ENCODE measurements at regions not wholly inside any gene's neighbourhood (a gene's known extent, or its start where the extent isn't known, plus 50 kb on each side); places are given as distances from the start of the nearest gene placed in this dataset.

DNA sequence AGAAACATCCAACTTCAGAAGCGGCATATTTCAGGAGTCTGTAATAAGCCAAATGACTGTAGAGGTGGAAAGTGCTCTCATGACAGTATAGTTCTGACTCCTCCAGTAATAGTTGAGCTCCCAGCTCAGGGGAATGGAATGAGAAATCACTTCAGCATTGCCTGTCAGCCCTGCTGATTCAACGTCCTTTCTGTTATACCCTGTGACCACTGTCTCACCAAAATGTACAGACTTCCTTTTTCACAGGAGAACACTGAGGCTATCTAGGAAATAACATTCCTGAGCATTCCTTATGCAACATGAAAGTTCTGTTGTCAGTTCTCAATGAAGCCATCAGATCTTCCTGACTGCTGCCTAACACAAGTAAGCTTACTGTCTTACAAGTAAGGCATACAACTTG lies 284.5 kb upstream of the MME start:
- DNase-seq = no peak
- Mint-ChIP-seq H3K36me3 (no peaks in the 10 kb centered on the region), H3K27ac (no peak overlapping the region)

DNA sequence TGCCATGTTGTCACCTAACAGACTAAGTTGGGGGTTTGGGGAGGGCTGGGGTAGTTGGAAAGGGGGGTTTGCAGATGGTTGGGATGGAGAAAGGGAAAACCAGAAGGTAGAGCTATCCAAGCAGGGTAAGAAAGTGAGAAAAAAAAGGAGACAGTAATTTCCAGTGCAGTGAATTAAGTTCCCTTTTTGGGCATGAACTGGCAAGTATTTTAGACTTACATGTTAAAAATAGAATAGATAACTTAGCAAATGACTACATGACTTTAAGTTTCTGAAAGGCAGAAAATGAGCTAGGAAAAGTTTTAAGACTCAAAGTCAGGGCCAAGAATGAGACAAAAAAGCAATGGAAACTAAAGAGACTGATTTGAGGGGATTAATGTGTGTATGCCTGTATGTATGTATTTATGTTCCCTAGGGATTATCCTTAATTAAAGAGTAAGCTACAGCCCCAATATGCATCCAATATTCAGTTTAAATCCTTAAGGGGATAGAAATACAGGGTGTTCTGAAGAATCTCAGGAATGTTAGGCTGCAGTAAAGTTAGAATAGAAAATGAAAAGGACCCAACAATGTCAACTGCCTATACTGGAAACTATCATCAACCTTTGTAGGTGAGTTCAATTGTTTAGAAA lies 285.2 kb upstream of the MME start:
- no peaks in the 10 kb centered on the region for H3K36me3 Mint-ChIP-seq
- ChIA-PET CTCF (no interaction called here), POLR2A (no interaction called here)
- H3K4me1 Mint-ChIP-seq = no peaks in the 10 kb centered on the region
- Histone ChIP-seq H3K4me1 (ENCODE audit: control insufficient read depth in 2 of 2, insufficient read depth in 2 of 2, low read length in 2 of 2) (no peaks in the 10 kb centered on the region), H3K4me3 (ENCODE audit: low read length) (no peak overlapping the region), H3K9me3 (ENCODE audit: control insufficient read depth in 2 of 3, low read length in 3 of 3) (no peaks in the 10 kb centered on the region), H3K27me3 (ENCODE audit: control insufficient read depth in 2 of 2, insufficient read depth in 2 of 2, low read length in 2 of 2) (no peaks in the 10 kb centered on the region), H3K36me3 (ENCODE audit: control insufficient read depth in 2 of 3, insufficient read depth in 3 of 3, low read length in 3 of 3) (no peaks in the 10 kb centered on the region), H3K27ac (ENCODE audit: low read depth, low read length) (no peak overlapping the region)
- ATAC-seq (no peak), DNase-seq (no peak)
- H3K4me3 Mint-ChIP-seq = no peak overlapping the region
- H3K27ac Mint-ChIP-seq = no peak overlapping the region
- H3K9me3 Mint-ChIP-seq = no peaks in the 10 kb centered on the region
- no peaks in the 10 kb centered on the region for H3K27me3 Mint-ChIP-seq
- intact Hi-C loops (cut with micrococcal nuclease) = no loop called here

More for the DNA sequence above, 284.5 kb upstream of the MME start:
- Mint-ChIP-seq H3K9me3 (no peaks in the 10 kb centered on the region), H3K4me1 (no peaks in the 10 kb centered on the region), H3K4me3 (no peak overlapping the region), H3K27me3 (no peaks in the 10 kb centered on the region)
- intact Hi-C loops (cut with micrococcal nuclease) = no loop called here
- CTCF ChIA-PET = no interaction called here
- no peaks in the 10 kb centered on the region for H3K36me3 ChIP-seq (ENCODE audit: control insufficient read depth in 2 of 3, insufficient read depth in 3 of 3, low read length in 3 of 3)
- no peaks in the 10 kb centered on the region for H3K9me3 ChIP-seq (ENCODE audit: control insufficient read depth in 2 of 3, low read length in 3 of 3)
- peak; percentile 66 for ATAC-seq
- H3K4me1 ChIP-seq (ENCODE audit: control insufficient read depth in 2 of 2, insufficient read depth in 2 of 2, low read length in 2 of 2) = no peaks in the 10 kb centered on the region
- POLR2A ChIA-PET = no interaction called here
- no peak overlapping the region for H3K4me3 ChIP-seq (ENCODE audit: low read length)
- H3K27ac ChIP-seq (ENCODE audit: low read depth, low read length) = no peak overlapping the region
- no peaks in the 10 kb centered on the region for H3K27me3 ChIP-seq (ENCODE audit: control insufficient read depth in 2 of 2, insufficient read depth in 2 of 2, low read length in 2 of 2)

- intact Hi-C loops (cut with micrococcal nuclease) = no loop called here
- no peak overlapping the region for H3K4me3 ChIP-seq (ENCODE audit: low read length)
- no peaks in the 10 kb centered on the region for H3K27me3 Mint-ChIP-seq
- H3K27me3 ChIP-seq (ENCODE audit: control insufficient read depth in 2 of 2, insufficient read depth in 2 of 2, low read length in 2 of 2) = no peaks in the 10 kb centered on the region
- no peaks in the 10 kb centered on the region for H3K4me1 Mint-ChIP-seq
- no peaks in the 10 kb centered on the region for H3K36me3 Mint-ChIP-seq
- H3K4me1 ChIP-seq (ENCODE audit: control insufficient read depth in 2 of 2, insufficient read depth in 2 of 2, low read length in 2 of 2) = no peaks in the 10 kb centered on the region
- POLR2A ChIA-PET = no interaction called here
- H3K9me3 Mint-ChIP-seq = no peaks in the 10 kb centered on the region
- H3K9me3 ChIP-seq (ENCODE audit: control insufficient read depth in 2 of 3, low read length in 3 of 3) = no peaks in the 10 kb centered on the region
- CTCF ChIA-PET = no interaction called here
- no peak overlapping the region for H3K27ac ChIP-seq (ENCODE audit: low read depth, low read length)
- no peak overlapping the region for H3K4me3 Mint-ChIP-seq
- ATAC-seq = no peak
- no peak for DNase-seq
- no peaks in the 10 kb centered on the region for H3K36me3 ChIP-seq (ENCODE audit: control insufficient read depth in 2 of 3, insufficient read depth in 3 of 3, low read length in 3 of 3)
- H3K27ac Mint-ChIP-seq = no peak overlapping the region
These were observed 285.7 kb upstream of the MME start for GRCh38 chr3:154794391-154794790.

DNA sequence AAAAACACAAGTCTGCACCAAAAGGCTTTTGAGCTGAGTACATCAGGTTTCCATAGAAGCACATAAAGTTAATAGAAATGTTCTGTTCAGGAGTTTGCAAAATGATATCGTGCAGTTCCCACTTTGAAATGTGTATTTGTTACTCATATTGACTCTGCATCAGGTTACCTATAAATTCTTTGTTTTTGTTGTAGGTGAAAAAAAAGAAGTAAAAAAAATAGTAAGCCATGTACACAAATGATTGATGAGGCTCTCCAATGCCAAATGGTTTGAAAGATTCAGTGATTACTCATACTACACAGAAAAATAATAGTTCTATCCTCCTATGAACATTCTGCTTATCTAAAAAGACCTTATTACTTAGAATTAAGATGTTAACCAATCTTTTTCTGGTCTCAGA lies 287.3 kb upstream of the MME start:
- Mint-ChIP-seq H3K27me3 (no peaks in the 10 kb centered on the region), H3K4me3 (no peak overlapping the region), H3K4me1 (no peaks in the 10 kb centered on the region), H3K36me3 (no peaks in the 10 kb centered on the region), H3K27ac (no peak overlapping the region), H3K9me3 (peaks cover 0 to 1% (median 0%) of the 10 kb centered on the region in 11 donors)
- POLR2A ChIA-PET = no interaction called here
- Histone ChIP-seq H3K9me3 (ENCODE audit: control insufficient read depth in 2 of 3, low read length in 3 of 3) (no peaks in the 10 kb centered on the region), H3K27me3 (ENCODE audit: control insufficient read depth in 2 of 2, insufficient read depth in 2 of 2, low read length in 2 of 2) (no peaks in the 10 kb centered on the region), H3K27ac (ENCODE audit: low read depth, low read length) (no peak overlapping the region), H3K4me3 (ENCODE audit: low read length) (no peak overlapping the region), H3K4me1 (ENCODE audit: control insufficient read depth in 2 of 2, insufficient read depth in 2 of 2, low read length in 2 of 2) (no peaks in the 10 kb centered on the region), H3K36me3 (ENCODE audit: control insufficient read depth in 2 of 3, insufficient read depth in 3 of 3, low read length in 3 of 3) (no peaks in the 10 kb centered on the region)
- CTCF ChIA-PET = no interaction called here
- intact Hi-C loops (cut with micrococcal nuclease) = no loop called here
- no peak for ATAC-seq
- DNase-seq = no peak

- Mint-ChIP-seq H3K27me3 (no peaks in the 10 kb centered on the region), H3K9me3 (peaks cover 0 to 2% (median 0%) of the 10 kb centered on the region in 11 donors), H3K4me3 (no peak overlapping the region), H3K36me3 (no peaks in the 10 kb centered on the region), H3K4me1 (no peaks in the 10 kb centered on the region), H3K27ac (no peak overlapping the region)
- Histone ChIP-seq H3K27me3 (ENCODE audit: control insufficient read depth in 2 of 2, insufficient read depth in 2 of 2, low read length in 2 of 2) (no peaks in the 10 kb centered on the region), H3K36me3 (ENCODE audit: control insufficient read depth in 2 of 3, insufficient read depth in 3 of 3, low read length in 3 of 3) (no peaks in the 10 kb centered on the region), H3K27ac (ENCODE audit: low read depth, low read length) (no peak overlapping the region), H3K4me1 (ENCODE audit: control insufficient read depth in 2 of 2, insufficient read depth in 2 of 2, low read length in 2 of 2) (no peaks in the 10 kb centered on the region), H3K4me3 (ENCODE audit: low read length) (no peak overlapping the region), H3K9me3 (ENCODE audit: control insufficient read depth in 2 of 3, low read length in 3 of 3) (no peaks in the 10 kb centered on the region)
- ATAC-seq (no peak), DNase-seq (no peak)
- CTCF ChIA-PET = no interaction called here
- intact Hi-C loops (cut with micrococcal nuclease) = no loop called here
- POLR2A ChIA-PET = no interaction called here
These were observed 288.5 kb upstream of the MME start for GRCh38 chr3:154791611-154792010.

- Mint-ChIP-seq H3K9me3 (peaks cover 0 to 3% (median 0%) of the 10 kb centered on the region in 11 donors), H3K4me3 (no peak overlapping the region), H3K27ac (no peak overlapping the region), H3K27me3 (peaks cover 0 to 5% (median 0%) of the 10 kb centered on the region in 5 donors), H3K4me1 (peaks cover 0 to 2% (median 0%) of the 10 kb centered on the region in 7 donors), H3K36me3 (no peaks in the 10 kb centered on the region)
- intact Hi-C loops (cut with micrococcal nuclease) = no loop called here
- Histone ChIP-seq H3K9me3 (ENCODE audit: control insufficient read depth in 2 of 3, low read length in 3 of 3) (no peaks in the 10 kb centered on the region), H3K36me3 (ENCODE audit: control insufficient read depth in 2 of 3, insufficient read depth in 3 of 3, low read length in 3 of 3) (no peaks in the 10 kb centered on the region), H3K4me3 (ENCODE audit: low read length) (no peak overlapping the region), H3K27ac (ENCODE audit: low read depth, low read length) (no peak overlapping the region), H3K4me1 (ENCODE audit: control insufficient read depth in 2 of 2, insufficient read depth in 2 of 2, low read length in 2 of 2) (no peaks in the 10 kb centered on the region), H3K27me3 (ENCODE audit: control insufficient read depth in 2 of 2, insufficient read depth in 2 of 2, low read length in 2 of 2) (no peaks in the 10 kb centered on the region)
- POLR2A ChIA-PET = no interaction called here
- ATAC-seq (no peak), DNase-seq (no peak)
- CTCF ChIA-PET = no interaction called here
These were observed 293.4 kb upstream of the MME start for GRCh38 chr3:154786724-154787123.

- Mint-ChIP-seq H3K9me3 (peaks cover 0 to 6% (median 0%) of the 10 kb centered on the region in 11 donors), H3K4me1 (peaks cover 0 to 2% (median 0%) of the 10 kb centered on the region in 7 donors), H3K4me3 (no peak overlapping the region), H3K27me3 (peaks cover 0 to 5% (median 0%) of the 10 kb centered on the region in 5 donors), H3K36me3 (no peaks in the 10 kb centered on the region), H3K27ac (no peak overlapping the region)
- CTCF ChIA-PET = no interaction called here
- intact Hi-C loops (cut with micrococcal nuclease) = no loop called here
- ATAC-seq (peak; percentile 56), DNase-seq (no peak)
- POLR2A ChIA-PET = no interaction called here
- Histone ChIP-seq H3K27ac (ENCODE audit: low read depth, low read length) (no peak overlapping the region), H3K9me3 (ENCODE audit: control insufficient read depth in 2 of 3, low read length in 3 of 3) (no peaks in the 10 kb centered on the region), H3K4me3 (ENCODE audit: low read length) (no peak overlapping the region), H3K27me3 (ENCODE audit: control insufficient read depth in 2 of 2, insufficient read depth in 2 of 2, low read length in 2 of 2) (no peaks in the 10 kb centered on the region), H3K4me1 (ENCODE audit: control insufficient read depth in 2 of 2, insufficient read depth in 2 of 2, low read length in 2 of 2) (no peaks in the 10 kb centered on the region), H3K36me3 (ENCODE audit: control insufficient read depth in 2 of 3, insufficient read depth in 3 of 3, low read length in 3 of 3) (no peaks in the 10 kb centered on the region)
These were observed 296.6 kb upstream of the MME start for GRCh38 chr3:154783521-154783931.
